ENCODE measurements at regions not wholly inside any gene's neighbourhood (a gene's known extent, or its start where the extent isn't known, plus 50 kb on each side); places are given as distances from the start of the nearest gene placed in this dataset.

- H3K4me3 ChIP-seq, result no peak overlapping the region
- H3K4me1 ChIP-seq, result no peaks in the 10 kb centered on the region
- no peak for DNase-seq
- no peak for ATAC-seq
- H3K36me3 ChIP-seq, result no peaks in the 10 kb centered on the region
- no peaks in the 10 kb centered on the region for H3K27me3 ChIP-seq
- intact Hi-C loops (cut with DNase I), result no loop called here
- H3K9me3 ChIP-seq, result no peaks in the 10 kb centered on the region
- no peak overlapping the region for H3K27ac ChIP-seq
- TF ChIP-seq CTCF (IDR thresholded peaks at IDR 0.05), result no peak
Measured at GRCh38 chr5:117271656-117272055, 697.0 kb upstream of the SEMA6A start.

DNA sequence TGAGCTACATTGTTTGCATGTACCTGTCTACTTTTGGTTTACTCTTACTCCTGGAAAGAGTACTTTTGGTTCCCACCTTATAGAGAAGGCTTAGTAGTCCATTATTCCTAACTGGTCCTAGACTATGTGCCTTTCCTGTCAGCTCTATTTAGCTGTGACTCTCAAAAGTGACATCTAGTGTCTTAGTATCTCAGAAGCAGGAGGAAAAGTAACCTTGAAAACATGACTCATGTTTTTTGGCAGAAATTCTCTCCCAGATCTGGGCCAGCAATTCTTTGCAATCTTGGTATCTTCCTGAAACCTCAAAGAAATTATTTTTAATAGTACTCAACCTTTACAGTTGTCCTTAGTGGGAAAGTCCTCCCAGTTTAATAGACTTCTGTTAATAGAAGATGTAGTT lies 691.7 kb upstream of the SEMA6A start:
- Histone ChIP-seq H3K9me3 (peaks cover 4% of the 10 kb centered on the region), H3K4me3 (no peak overlapping the region), H3K36me3 (no peaks in the 10 kb centered on the region), H3K4me1 (no peaks in the 10 kb centered on the region), H3K27me3 (no peaks in the 10 kb centered on the region), H3K27ac (no peak overlapping the region)
- no peak for TF ChIP-seq CTCF (IDR thresholded peaks at IDR 0.05)
- intact Hi-C loops (cut with DNase I), result no loop called here
- no peak for ATAC-seq
- no peak for DNase-seq

- Histone ChIP-seq H3K36me3 (no peaks in the 10 kb centered on the region), H3K9me3 (peaks cover 4% of the 10 kb centered on the region), H3K27ac (no peak overlapping the region), H3K4me1 (no peaks in the 10 kb centered on the region), H3K27me3 (no peaks in the 10 kb centered on the region), H3K4me3 (no peak overlapping the region)
- intact Hi-C loops (cut with DNase I), result no loop called here
- ATAC-seq, result no peak
- DNase-seq, result no peak
- no peak for TF ChIP-seq CTCF (IDR thresholded peaks at IDR 0.05)
Measured at GRCh38 chr5:117263231-117263630, 688.6 kb upstream of the SEMA6A start.

DNA sequence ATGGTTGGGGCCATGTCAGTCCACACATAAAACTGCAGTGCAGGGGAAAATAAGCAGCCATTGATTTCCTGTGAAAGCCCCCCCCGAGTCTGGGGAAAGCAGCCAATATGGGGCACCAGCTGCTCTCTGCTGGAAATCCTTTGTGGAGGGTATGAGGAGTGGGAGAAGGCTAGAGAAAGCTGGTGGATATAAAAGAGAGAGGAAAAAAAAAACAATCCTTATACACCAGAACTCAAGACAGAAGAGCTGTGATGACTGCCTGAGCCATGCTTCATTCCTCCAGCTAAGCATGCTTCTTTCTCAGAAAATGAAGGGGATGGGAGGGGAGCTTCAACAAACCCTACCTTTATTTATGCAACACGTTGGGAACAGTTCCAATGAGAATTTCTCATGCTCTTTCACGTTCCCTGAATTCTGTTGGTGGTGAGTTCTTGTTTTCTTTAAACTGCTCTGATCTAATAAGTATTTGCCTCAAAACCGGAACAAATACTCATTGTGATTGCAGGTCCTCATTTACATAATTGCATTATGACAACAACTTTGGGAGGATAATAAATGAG lies 688.0 kb upstream of the SEMA6A start:
- DNase-seq (no peak), ATAC-seq (no peak)
- no peak overlapping the region for H3K4me3 ChIP-seq
- TF ChIP-seq CTCF (IDR thresholded peaks at IDR 0.05), result no peak
- H3K4me1 ChIP-seq, result no peaks in the 10 kb centered on the region
- H3K27ac ChIP-seq, result no peak overlapping the region
- H3K36me3 ChIP-seq, result no peaks in the 10 kb centered on the region
- no peaks in the 10 kb centered on the region for H3K27me3 ChIP-seq
- peaks cover 4% of the 10 kb centered on the region for H3K9me3 ChIP-seq
- intact Hi-C loops (cut with DNase I), result no loop called here

GRCh38 chr5:117261948-117262571 lies 687.4 kb upstream of the SEMA6A start:
- TF ChIP-seq CTCF (IDR thresholded peaks at IDR 0.05), result no peak
- Histone ChIP-seq H3K36me3 (no peaks in the 10 kb centered on the region), H3K9me3 (peaks cover 4% of the 10 kb centered on the region), H3K4me3 (no peak overlapping the region), H3K27me3 (no peaks in the 10 kb centered on the region), H3K4me1 (no peaks in the 10 kb centered on the region), H3K27ac (no peak overlapping the region)
- DNase-seq, result no peak
- intact Hi-C loops (cut with DNase I), result no loop called here
- no peak for ATAC-seq
